ENCODE measurements at regions not wholly inside any gene's neighbourhood (a gene's known extent, or its start where the extent isn't known, plus 50 kb on each side); places are given as distances from the start of the nearest gene placed in this dataset.
"Not testable (repeated sequence)": the region's sequence is repeated elsewhere in the genome, so short reads cannot be mapped to it uniquely, and the experiment has no call there.

DNA sequence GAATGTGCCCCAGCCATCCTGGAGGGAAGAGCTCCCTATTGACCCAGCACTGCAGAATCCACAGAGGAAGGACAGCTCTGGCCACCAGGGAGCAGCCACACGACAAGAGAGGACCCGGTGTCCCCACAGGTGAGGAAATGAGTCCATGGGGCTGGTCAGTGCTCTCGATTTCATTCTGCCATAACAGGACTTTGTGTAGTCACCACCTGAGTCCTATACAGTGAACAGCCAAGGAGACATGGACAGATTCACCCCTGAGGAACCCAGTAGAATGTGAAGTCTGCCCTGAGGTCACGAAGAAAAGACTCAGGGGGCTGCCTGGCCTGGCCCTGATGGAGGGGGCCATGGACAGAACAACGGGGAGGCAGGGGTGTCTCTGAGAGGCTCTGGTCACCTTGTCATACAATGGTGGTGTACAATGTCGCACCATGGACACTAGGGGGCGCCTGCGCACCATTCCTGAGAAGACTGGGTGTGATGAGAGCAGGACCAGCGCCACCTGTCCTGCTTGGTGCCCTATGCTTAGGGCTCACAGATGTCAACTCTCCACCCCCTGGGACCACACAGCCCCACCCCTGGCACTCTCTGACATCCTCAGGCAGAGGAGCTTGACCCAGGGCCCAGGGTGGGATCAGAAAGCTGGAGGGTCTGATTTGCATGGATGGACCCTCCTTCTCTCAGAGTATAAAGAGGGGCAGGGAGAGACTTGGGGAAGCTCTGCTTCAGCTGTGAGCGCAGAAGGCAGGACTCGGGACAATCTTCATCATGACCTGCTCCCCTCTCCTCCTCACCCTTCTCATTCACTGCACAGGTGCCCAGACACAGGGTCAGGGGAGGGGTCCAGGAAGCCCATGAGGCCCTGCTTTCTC lies 77.4 kb downstream of the VPREB1 start:
- H4K20me1 ChIP-seq (ENCODE audit: insufficient read depth, low read length); H2AK9ac ChIP-seq (replicated peaks; ENCODE audit: low read depth, low read length, poor library complexity); H3K9me3 ChIP-seq (ENCODE audit: control insufficient read depth, insufficient read depth, low read length); CTCF ChIA-PET; H2AK5ac ChIP-seq (ENCODE audit: low read depth, low read length); H2BK5ac ChIP-seq (ENCODE audit: low read depth, low read length, poor library complexity, severe bottlenecking); H2BK20ac ChIP-seq (ENCODE audit: low read depth, low read length); H3K9me1 ChIP-seq (ENCODE audit: insufficient read depth, low read length); H4K8ac ChIP-seq (ENCODE audit: low read depth in 2 of 2, low read length in 2 of 2); POLR2A ChIA-PET (ENCODE audit: unreplicated experiment); H3K4me1 ChIP-seq (ENCODE audit: control insufficient read depth, insufficient read depth, low read length); H3K18ac ChIP-seq (ENCODE audit: low read depth, low read length); H3K4me3 ChIP-seq (ENCODE audit: insufficient read depth, low read depth, low read length); H4K91ac ChIP-seq (ENCODE audit: insufficient read depth, low read depth, low read length); H3K23ac ChIP-seq (ENCODE audit: low read depth, low read length); H3K4ac ChIP-seq (ENCODE audit: low read depth, low read length); dilution Hi-C loops (cut with HindIII; ENCODE audit: low sequenced_read_pairs, unreplicated experiment); H4K5ac ChIP-seq (ENCODE audit: low read depth, low read length); H3K9ac ChIP-seq (ENCODE audit: low read depth, low read length); H3K56ac ChIP-seq (ENCODE audit: extremely low read depth, insufficient read depth, low read length); H3K4me2 ChIP-seq (ENCODE audit: low read depth, low read length); H2BK15ac ChIP-seq (ENCODE audit: low read depth, low read length); in situ Hi-C loops (cut with MboI; ENCODE audit: low sequenced_read_pairs); H3K27ac ChIP-seq (ENCODE audit: insufficient read depth, low read length); H3K27me3 ChIP-seq (ENCODE audit: control insufficient read depth, insufficient read depth, low read length); BruUV-seq (replicated peaks); H2BK120ac ChIP-seq (ENCODE audit: low read depth, low read length); H3K79me1 ChIP-seq (ENCODE audit: low read depth in 1 of 2, low read length in 2 of 2); H3K14ac ChIP-seq (replicated peaks; ENCODE audit: low read depth, low read length): not testable (repeated sequence)
- peak overlapping the region; percentile 70 for H2AFZ ChIP-seq (replicated peaks; ENCODE audit: low read length, poor library complexity)
- ATAC-seq (ENCODE audit: low read depth) (peak; percentile 96), DNase-seq (peak; percentile 45)
- intact Hi-C loops (cut with micrococcal nuclease), result loop anchor here (10.0 kb wide), 1 partner anchor 117 kb away; no protein-coding TSS in a partner anchor
- peaks cover 15% of the 10 kb centered on the region for H3K36me3 ChIP-seq (ENCODE audit: control insufficient read depth, insufficient read depth, low read length)
- 34% methylated on average over 3 of the region's 11 CpGs; no CpG with 5 or more reads in 1 of the 2 experiments for WGBS, 2 experiments (ENCODE audit: extremely low coverage in 2 of 2, insufficient read length in 1 of 2)
- TF ChIP-seq RAD21 (IDR thresholded peaks at IDR 0.05; ENCODE audit: low read length) (peak; percentile 43), SMC3 (IDR thresholded peaks at IDR 0.05; ENCODE audit: low read depth, low read length) (peak; percentile 36; the same call in 1 of the 2 replicates)
- TF ChIP-seq, protein P1, sequence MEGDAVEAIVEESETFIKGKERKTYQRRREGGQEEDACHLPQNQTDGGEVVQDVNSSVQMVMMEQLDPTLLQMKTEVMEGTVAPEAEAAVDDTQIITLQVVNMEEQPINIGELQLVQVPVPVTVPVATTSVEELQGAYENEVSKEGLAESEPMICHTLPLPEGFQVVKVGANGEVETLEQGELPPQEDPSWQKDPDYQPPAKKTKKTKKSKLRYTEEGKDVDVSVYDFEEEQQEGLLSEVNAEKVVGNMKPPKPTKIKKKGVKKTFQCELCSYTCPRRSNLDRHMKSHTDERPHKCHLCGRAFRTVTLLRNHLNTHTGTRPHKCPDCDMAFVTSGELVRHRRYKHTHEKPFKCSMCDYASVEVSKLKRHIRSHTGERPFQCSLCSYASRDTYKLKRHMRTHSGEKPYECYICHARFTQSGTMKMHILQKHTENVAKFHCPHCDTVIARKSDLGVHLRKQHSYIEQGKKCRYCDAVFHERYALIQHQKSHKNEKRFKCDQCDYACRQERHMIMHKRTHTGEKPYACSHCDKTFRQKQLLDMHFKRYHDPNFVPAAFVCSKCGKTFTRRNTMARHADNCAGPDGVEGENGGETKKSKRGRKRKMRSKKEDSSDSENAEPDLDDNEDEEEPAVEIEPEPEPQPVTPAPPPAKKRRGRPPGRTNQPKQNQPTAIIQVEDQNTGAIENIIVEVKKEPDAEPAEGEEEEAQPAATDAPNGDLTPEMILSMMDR (conservative IDR thresholded peaks at IDR 0.05; ENCODE audit: low read depth, low read length), result peak; percentile 71

All from IMR-90 (cell line).